Trophoblast cell (in vitro differentiated cells and primary cell): ENCODE measurements at regions not wholly inside any gene's neighbourhood (a gene's known extent, or its start where the extent isn't known, plus 50 kb on each side); places are given as distances from the start of the nearest gene placed in this dataset.

ENCODE experiments used
- DNase-seq, 2 donors: peaks; one replicate each; pipeline ENCODE4 v3.0.0-alpha.2; 2016
- H2AFZ ChIP-seq: 2 replicates; pipeline ENCODE4 v1.6.1; 2013; ENCODE audit warnings: low read length, moderate library complexity, mild to moderate bottlenecking; ENCODE audit not compliant: insufficient read depth, poor library complexity
- H2AK5ac ChIP-seq: 2 replicates; pipeline ENCODE4 v1.6.1; 2013; ENCODE audit warnings: mild to moderate bottlenecking, low read length
- H2BK120ac ChIP-seq: 2 replicates; pipeline ENCODE4 v1.6.1; 2013; ENCODE audit warnings: low read length, mild to moderate bottlenecking, moderate library complexity; ENCODE audit not compliant: insufficient read depth, poor library complexity
- H2BK12ac ChIP-seq: 2 replicates; pipeline ENCODE4 v1.6.1; 2013; ENCODE audit warnings: mild to moderate bottlenecking, low read length, moderate library complexity
- H2BK5ac ChIP-seq: 2 replicates; pipeline ENCODE4 v1.6.1; 2013; ENCODE audit warnings: low read length, low read depth, moderate library complexity, mild to moderate bottlenecking; ENCODE audit not compliant: poor library complexity
- H3K14ac ChIP-seq: 2 replicates; pipeline ENCODE4 v1.6.1; 2013; ENCODE audit warnings: mild to moderate bottlenecking, low read length
- H3K18ac ChIP-seq: 2 replicates; pipeline ENCODE4 v1.6.1; 2013; ENCODE audit warnings: mild to moderate bottlenecking, low read length
- H3K23ac ChIP-seq: 2 replicates; pipeline ENCODE4 v1.6.1; 2013; ENCODE audit warnings: low read length
- H3K27ac ChIP-seq: 2 replicates; pipeline ENCODE4 v1.5.1; 2013; ENCODE audit warnings: low read depth, mild to moderate bottlenecking, inconsistent platforms, low read length, moderate library complexity
- H3K27me3 ChIP-seq: 2 replicates; pipeline ENCODE4 v1.6.1; 2013; ENCODE audit warnings: inconsistent platforms, mild to moderate bottlenecking, low read length, moderate library complexity; ENCODE audit not compliant: insufficient read depth
- H3K36me3 ChIP-seq, 2 experiments: 1 replicate in 1 of 2; 2 replicates in 1 of 2; pipeline ENCODE4 v1.6.1; 2013; ENCODE audit warnings: low read length in 2 of 2, mild to moderate bottlenecking in 2 of 2, moderate library complexity in 1 of 2; ENCODE audit not compliant: insufficient read depth in 2 of 2, control insufficient read depth in 1 of 2
- H3K4ac ChIP-seq: 2 replicates; pipeline ENCODE4 v1.6.1; 2013; ENCODE audit warnings: low read depth, mild to moderate bottlenecking, low read length, moderate library complexity
- H3K4me1 ChIP-seq, 2 experiments: 1 replicate in 1 of 2; 2 replicates in 1 of 2; pipeline ENCODE4 v1.6.1; 2013; ENCODE audit warnings: low read length in 2 of 2, mild to moderate bottlenecking in 2 of 2, moderate library complexity in 1 of 2; ENCODE audit not compliant: insufficient read depth in 2 of 2, control insufficient read depth in 1 of 2
- H3K4me2 ChIP-seq: 2 replicates; pipeline ENCODE4 v1.6.1; 2013; ENCODE audit warnings: inconsistent platforms, mild to moderate bottlenecking, low read length, moderate library complexity
- H3K4me3 ChIP-seq: 2 replicates; pipeline ENCODE4 v1.5.1; 2013; ENCODE audit warnings: mild to moderate bottlenecking, low read depth, low read length, inconsistent platforms
- H3K79me1 ChIP-seq: one replicate; pipeline ENCODE4 v1.6.1; 2013; ENCODE audit warnings: low read length
- H3K79me2 ChIP-seq: 2 replicates; pipeline ENCODE4 v1.6.1; 2013; ENCODE audit warnings: low read length, mild to moderate bottlenecking; ENCODE audit not compliant: control insufficient read depth, insufficient read depth, poor library complexity
- H3K9ac ChIP-seq: 2 replicates; pipeline ENCODE4 v1.6.1; 2013; ENCODE audit warnings: mild to moderate bottlenecking, low read length
- H3K9me3 ChIP-seq: 2 replicates; pipeline ENCODE4 v1.6.1; 2013; ENCODE audit warnings: low read depth, mild to moderate bottlenecking, control low read depth, inconsistent platforms, low read length; ENCODE audit not compliant: insufficient read depth
- H4K12ac ChIP-seq: 2 replicates; pipeline ENCODE4 v1.6.1; 2013; ENCODE audit warnings: low read depth, mild to moderate bottlenecking, low read length, moderate library complexity
- H4K8ac ChIP-seq: 2 replicates; pipeline ENCODE4 v1.6.1; 2013; ENCODE audit warnings: low read depth, mild to moderate bottlenecking, low read length, moderate library complexity
- H4K91ac ChIP-seq: one replicate; pipeline ENCODE4 v1.6.1; 2013; ENCODE audit warnings: low read depth, mild to moderate bottlenecking, low read length, moderate library complexity
- WGBS: extraction: QIAGEN DNeasy Blood & Tissue Kit; methylation state at CpG from one replicate; pipeline ENCODE4 v1.1.7; 2013; ENCODE audit warnings: missing lambda C conversion rate; ENCODE audit not compliant: insufficient read length, insufficient coverage; ENCODE audit errors: extremely low coverage; 5-methylcytosine and 5-hydroxymethylcytosine counted together

- WGBS = no CpG with 5 or more reads among the region's 2 CpGs
- Histone ChIP-seq H3K18ac (no peak overlapping the region), H3K4me1 (peaks cover 0 to 3% of the 10 kb centered on the region in 2 experiments), H2AFZ (no peak overlapping the region), H3K4me3 (no peak overlapping the region), H3K27ac (no peak overlapping the region), H2BK5ac (no peak overlapping the region), H3K14ac (no peak overlapping the region), H3K79me2 (no peaks in the 10 kb centered on the region), H3K79me1 (no peaks in the 10 kb centered on the region), H3K27me3 (no peaks in the 10 kb centered on the region), H3K9ac (no peak overlapping the region), H3K23ac (no peak overlapping the region), H4K8ac (no peak overlapping the region), H4K12ac (no peak overlapping the region), H2BK120ac (no peak overlapping the region), H2BK12ac (no peak overlapping the region), H3K4me2 (no peak overlapping the region), H3K9me3 (no peaks in the 10 kb centered on the region), H3K36me3 (no peaks in the 10 kb centered on the region), H2AK5ac (no peak overlapping the region), H4K91ac (no peak overlapping the region), H3K4ac (no peak overlapping the region)
- no peak for DNase-seq
Observed at GRCh38 chr10:65622608-65623007, 1303.2 kb upstream of the LRRTM3 start.

GRCh38 chr10:65628493-65629139 is 1297.2 kb upstream of the LRRTM3 start:
- H3K4me2 ChIP-seq = no peak overlapping the region
- no peak overlapping the region for H3K27ac ChIP-seq
- H3K9ac ChIP-seq = no peak overlapping the region
- WGBS = no CpG with 5 or more reads among the region's 6 CpGs
- H2AK5ac ChIP-seq = no peak overlapping the region
- no peak overlapping the region for H2BK120ac ChIP-seq
- no peak overlapping the region for H2BK5ac ChIP-seq
- H3K79me2 ChIP-seq = no peaks in the 10 kb centered on the region
- no peak overlapping the region for H3K4ac ChIP-seq
- no peak overlapping the region for H2BK12ac ChIP-seq
- no peak overlapping the region for H4K8ac ChIP-seq
- H4K91ac ChIP-seq = no peak overlapping the region
- H3K14ac ChIP-seq = no peak overlapping the region
- no peak overlapping the region for H3K18ac ChIP-seq
- H3K23ac ChIP-seq = no peak overlapping the region
- H3K4me3 ChIP-seq = no peak overlapping the region
- no peaks in the 10 kb centered on the region for H3K79me1 ChIP-seq
- DNase-seq = no peak
- no peaks in the 10 kb centered on the region for H3K9me3 ChIP-seq
- H4K12ac ChIP-seq = no peak overlapping the region
- no peaks in the 10 kb centered on the region for H3K36me3 ChIP-seq
- H3K4me1 ChIP-seq = peaks cover 0 to 3% of the 10 kb centered on the region in 2 experiments
- no peaks in the 10 kb centered on the region for H3K27me3 ChIP-seq
- H2AFZ ChIP-seq = no peak overlapping the region

DNA sequence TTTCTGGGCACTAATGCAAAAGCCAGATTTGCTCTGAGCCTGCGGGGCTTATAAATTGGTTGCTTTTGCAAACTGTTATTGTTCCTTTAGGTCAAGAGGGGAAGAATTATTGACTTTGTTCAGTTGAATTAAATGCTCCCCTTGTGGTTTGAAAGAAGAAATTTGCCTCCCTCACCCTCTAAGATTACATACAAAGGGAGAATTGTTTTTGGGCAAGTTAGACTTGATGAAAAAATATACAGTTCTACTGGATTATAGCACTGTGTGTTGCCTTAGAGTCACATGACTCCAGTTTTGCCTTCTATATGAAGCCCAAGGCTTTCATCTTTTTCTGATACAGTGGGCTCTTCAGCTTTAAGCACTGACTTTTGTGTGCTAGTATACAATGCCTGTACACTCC is 1265.8 kb upstream of the LRRTM3 start:
- no peaks in the 10 kb centered on the region for H3K79me1 ChIP-seq
- no peak overlapping the region for H3K9ac ChIP-seq
- H2BK12ac ChIP-seq = no peak overlapping the region
- H2BK5ac ChIP-seq = no peak overlapping the region
- no peaks in the 10 kb centered on the region for H3K27me3 ChIP-seq
- no peak overlapping the region for H4K12ac ChIP-seq
- no peaks in the 10 kb centered on the region for H3K4me1 ChIP-seq
- no peak for DNase-seq
- no peak overlapping the region for H3K4ac ChIP-seq
- WGBS = no CpG with 5 or more reads among the region's 1 CpG
- no peaks in the 10 kb centered on the region for H3K36me3 ChIP-seq
- H3K4me2 ChIP-seq = no peak overlapping the region
- no peak overlapping the region for H3K23ac ChIP-seq
- no peak overlapping the region for H4K91ac ChIP-seq
- no peak overlapping the region for H4K8ac ChIP-seq
- no peak overlapping the region for H2BK120ac ChIP-seq
- H2AFZ ChIP-seq = no peak overlapping the region
- no peaks in the 10 kb centered on the region for H3K79me2 ChIP-seq
- H2AK5ac ChIP-seq = no peak overlapping the region
- H3K4me3 ChIP-seq = no peak overlapping the region
- H3K18ac ChIP-seq = no peak overlapping the region
- H3K9me3 ChIP-seq = no peaks in the 10 kb centered on the region
- H3K14ac ChIP-seq = no peak overlapping the region
- H3K27ac ChIP-seq = no peak overlapping the region

DNA sequence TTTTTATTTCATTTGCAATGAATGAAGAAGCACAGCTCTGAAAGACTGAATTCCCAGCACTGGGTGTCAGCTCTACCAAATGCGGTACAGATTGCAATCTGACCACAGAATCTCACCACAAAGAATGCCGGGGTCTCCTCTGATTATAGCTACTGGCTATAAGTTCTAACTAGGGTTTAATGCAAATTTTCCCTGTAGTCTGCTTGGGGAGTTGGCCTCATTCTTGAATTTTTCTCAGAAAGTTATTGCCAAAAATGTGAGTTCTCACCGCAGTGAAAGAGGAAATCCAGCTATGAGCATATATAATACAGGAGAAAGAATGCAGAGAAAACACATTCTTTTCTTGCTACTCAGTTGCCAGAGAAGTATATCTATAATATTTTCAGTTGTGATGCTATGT is 1255.7 kb upstream of the LRRTM3 start:
- H2BK120ac ChIP-seq = no peak overlapping the region
- H3K9me3 ChIP-seq = no peaks in the 10 kb centered on the region
- H3K27ac ChIP-seq = no peak overlapping the region
- no peaks in the 10 kb centered on the region for H3K79me1 ChIP-seq
- H3K23ac ChIP-seq = no peak overlapping the region
- H2AFZ ChIP-seq = no peak overlapping the region
- H3K79me2 ChIP-seq = no peaks in the 10 kb centered on the region
- H3K14ac ChIP-seq = no peak overlapping the region
- no peak overlapping the region for H2BK12ac ChIP-seq
- H4K91ac ChIP-seq = no peak overlapping the region
- no peak overlapping the region for H3K4me3 ChIP-seq
- no peaks in the 10 kb centered on the region for H3K36me3 ChIP-seq
- H2BK5ac ChIP-seq = no peak overlapping the region
- no peaks in the 10 kb centered on the region for H3K27me3 ChIP-seq
- DNase-seq = no peak
- H3K4ac ChIP-seq = no peak overlapping the region
- H4K8ac ChIP-seq = no peak overlapping the region
- no peak overlapping the region for H4K12ac ChIP-seq
- no peak overlapping the region for H3K18ac ChIP-seq
- H3K4me2 ChIP-seq = no peak overlapping the region
- H2AK5ac ChIP-seq = no peak overlapping the region
- H3K4me1 ChIP-seq = no peaks in the 10 kb centered on the region
- no peak overlapping the region for H3K9ac ChIP-seq
- WGBS = no CpG with 5 or more reads among the region's 3 CpGs
